NCI-H1436 treated with DMSO at 0.1 percent for 48 hours (cell line): ENCODE measurements at regions not wholly inside any gene's neighbourhood (a gene's known extent, or its start where the extent isn't known, plus 50 kb on each side); places are given as distances from the start of the nearest gene placed in this dataset.
"Not testable (repeated sequence)": the region's sequence is repeated elsewhere in the genome, so short reads cannot be mapped to it uniquely, and the experiment has no call there.

Experiments
- DNase-seq: peaks from one replicate; lab custom pipeline; 2025; lab: John Stamatoyannopoulos, UW

DNA sequence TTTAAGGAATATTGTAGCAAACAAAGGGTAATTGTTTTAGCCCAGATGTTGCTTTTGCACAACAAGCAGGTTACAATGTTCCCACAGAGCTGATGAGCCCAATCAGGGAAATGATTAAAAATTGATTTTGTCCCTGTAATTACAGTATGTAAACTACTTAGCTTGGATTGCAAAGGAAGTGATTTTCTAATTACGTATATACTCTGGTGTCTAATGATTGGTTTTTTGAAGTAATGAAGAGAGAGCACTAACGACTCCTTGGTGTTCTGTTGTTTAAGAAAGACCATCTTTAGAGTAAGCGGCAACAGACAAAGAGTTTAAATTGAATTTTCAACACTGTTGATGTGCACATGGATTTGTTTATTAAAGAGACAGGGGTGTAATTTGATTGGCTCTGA, 95.3 kb upstream of the ZNF536 start:
- no peak for DNase-seq

DNA sequence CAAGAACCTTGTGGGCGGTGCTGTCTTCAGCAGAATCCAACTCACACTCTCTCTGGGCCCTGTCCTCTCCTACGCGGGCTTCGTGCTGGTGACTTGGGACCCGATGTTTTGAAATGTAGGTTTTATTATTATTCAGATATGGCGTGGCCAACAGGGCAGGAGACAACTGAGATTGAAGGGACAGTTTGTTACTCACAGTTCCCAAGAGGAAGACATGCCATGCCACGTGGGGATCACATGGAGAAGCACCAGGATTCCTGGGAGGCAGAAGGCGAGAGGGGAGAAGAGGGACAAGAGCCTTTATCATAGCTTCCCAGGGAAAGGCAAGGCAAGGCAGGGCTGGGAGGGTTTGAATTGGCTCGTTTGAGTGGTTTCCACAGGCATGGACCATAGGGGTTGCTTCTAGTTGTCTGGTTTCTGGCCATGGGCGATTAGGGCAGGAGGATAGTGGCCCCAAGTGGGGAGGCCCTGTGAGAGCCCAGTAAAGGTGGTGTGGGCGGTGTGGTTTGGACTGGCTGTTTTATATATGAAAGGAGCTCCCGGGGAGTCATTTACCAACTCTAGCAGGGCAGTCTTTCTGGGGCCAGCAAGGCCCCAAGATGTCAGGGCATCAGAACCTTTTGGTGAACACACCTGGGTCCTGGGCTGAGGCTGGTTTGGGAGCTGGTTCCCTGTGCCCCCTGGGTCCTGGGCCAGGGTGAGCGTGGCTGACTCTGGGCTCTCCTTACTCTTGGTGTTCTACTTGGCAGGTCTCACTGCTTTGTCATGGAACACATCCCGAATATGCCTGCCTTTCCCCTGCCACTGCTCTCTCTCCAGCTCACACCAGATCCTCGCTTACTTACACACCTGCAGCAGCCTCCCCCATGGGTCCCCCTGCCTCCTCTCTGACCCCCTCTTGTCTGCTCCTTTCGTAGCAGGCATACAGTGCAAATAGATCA, 94.0 kb upstream of the ZNF536 start:
- no peak for DNase-seq

DNA sequence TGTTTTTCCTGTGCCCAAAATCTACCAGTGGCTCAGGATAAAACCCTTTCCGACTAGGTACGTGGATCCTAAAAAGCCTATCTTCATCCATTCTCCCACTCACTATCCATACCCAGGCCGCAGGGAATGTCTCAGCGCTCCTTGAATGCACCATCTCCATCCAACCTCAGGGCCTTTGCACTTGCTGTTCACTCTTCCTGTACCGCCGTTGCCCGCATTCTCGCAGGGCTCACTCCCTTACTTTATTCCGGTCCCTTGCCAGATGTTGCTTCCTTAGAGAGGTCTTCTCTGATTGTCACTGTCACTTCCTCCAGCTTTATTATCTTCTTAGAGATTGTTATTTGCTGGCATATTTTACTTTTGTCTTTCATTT, 93.3 kb upstream of the ZNF536 start:
- no peak for DNase-seq

DNA sequence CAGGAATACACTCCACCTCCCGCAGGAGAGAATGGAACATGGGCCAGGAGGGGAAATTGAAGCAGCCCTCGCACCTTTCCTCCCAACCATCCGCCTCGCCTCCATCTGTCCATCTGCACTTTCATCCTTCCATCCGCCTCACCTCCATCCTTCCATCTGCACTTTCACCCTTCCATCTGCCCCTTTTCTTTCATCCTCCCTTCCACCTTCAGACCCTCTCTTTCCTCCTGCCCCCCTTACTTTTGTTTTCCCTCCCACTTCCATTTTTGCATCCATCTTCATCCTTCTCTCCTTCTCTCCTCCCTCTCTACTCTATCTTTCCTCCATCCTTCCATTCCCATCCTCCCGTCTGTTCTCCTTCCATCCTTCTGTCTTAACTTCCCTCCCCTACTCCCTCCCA, 92.2 kb upstream of the ZNF536 start:
- DNase-seq = no peak

DNA sequence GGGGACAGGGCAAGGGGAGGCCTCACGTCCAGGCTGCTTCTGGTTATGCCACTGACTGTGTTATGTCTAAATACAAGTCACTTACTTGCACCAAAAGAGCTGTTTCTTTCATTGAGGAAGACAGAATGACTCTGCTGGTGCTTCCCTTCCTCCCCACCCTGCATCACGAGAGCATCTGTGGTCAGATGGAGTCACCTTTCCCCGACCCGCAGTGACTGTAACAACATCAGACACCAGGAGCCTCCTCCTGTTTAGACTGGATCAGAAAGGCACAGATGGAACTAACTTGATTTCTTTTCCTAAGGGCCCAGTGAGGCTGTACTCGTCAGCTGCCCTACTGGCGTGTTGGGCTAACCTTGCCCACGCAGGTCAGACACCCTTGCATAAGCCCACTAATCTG, 90.3 kb upstream of the ZNF536 start:
- no peak for DNase-seq

DNA sequence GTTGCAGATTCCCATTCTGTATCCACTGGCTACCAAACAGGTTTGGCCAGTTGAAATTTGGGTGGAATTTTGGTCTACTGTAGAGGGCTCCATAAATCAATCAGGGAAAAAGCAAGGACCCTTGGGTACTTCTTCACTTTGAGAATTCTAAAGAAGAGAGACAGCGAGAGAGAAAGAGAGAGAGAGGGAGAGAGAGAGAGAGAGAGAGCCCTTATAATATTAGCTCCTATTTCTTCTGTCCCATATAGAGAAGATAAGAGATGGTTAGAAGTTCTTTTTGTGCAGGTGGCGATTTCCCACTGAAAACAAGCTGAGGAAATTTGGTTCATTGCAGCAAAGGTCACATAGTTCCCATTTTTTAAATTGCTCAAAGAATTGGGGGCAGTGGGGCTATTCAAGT, 88.6 kb upstream of the ZNF536 start:
- no peak for DNase-seq

DNA sequence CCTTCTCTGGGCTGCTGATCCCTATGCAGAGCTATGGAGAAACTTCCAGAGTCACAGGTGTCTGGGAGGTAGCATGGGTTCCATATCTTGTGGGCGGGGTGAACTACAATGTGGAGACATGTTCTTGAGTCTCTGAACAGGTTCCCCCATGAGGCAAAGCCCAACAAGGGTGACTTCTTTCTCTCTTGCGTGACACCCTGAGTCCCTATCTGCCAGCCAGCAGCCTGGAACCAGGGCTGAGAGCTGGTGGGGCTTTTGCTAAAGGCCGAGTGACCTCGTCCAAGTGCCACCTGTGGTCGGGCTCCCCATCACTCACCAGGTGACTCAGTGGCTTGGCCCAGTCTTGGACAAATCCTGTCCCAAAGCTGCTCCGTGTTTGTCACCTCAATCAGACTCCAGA, 88.0 kb upstream of the ZNF536 start:
- no peak for DNase-seq

DNA sequence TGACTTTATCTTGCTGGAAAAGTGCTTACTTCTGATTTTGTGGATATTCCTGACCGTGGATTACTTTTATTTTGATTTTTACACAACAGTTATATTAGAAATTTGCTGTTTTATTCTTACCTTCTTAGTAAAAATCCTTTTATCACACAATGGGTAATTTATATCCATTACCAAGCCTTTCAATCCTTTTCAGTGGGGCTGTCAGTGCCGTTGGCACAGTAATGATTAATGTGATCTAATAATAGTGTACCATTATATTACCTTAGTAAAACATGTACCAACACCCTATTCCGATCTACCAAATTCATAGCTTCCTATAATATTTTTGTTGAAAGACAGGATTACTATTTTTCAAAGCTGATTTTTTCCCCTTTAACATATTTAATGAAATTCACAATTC, 87.3 kb upstream of the ZNF536 start:
- DNase-seq = no peak

DNA sequence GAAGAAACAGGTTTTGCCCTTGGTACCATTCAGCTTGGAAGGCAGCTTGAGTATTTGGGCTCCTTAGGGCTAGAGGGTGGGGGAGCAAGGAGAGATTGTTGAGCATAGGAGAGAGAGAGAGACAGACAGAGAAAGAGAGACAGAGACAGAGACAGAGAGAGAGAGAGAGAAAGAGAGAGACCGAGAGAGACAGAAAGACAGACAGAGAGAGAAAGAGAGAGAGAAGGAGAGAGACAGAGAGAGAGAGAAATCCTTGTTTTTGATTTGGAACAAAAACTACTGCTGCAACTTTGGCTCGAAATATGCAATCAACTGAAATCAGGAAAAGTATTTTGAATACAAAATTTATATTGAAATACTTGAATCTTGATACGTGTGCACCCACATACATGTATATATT, 85.8 kb upstream of the ZNF536 start:
- no peak for DNase-seq

DNA sequence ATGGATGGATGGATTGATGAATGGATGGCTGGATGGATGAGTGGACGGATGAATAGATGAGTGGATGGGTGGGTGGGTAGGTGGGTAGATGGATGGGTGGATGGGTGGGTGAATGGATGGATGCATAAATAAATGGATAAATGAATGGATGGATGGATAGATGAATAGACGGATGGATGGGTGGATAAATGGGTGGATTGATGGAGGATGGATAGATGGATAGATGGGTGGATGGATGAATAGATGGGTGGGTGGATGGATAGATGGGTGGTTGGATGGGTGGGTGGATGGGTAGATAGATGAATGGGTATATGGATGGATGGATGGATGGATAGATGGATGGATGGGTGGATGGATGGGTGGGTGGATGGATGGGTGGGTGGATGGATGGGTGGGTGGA, 84.9 kb upstream of the ZNF536 start:
- DNase-seq = no peak

DNA sequence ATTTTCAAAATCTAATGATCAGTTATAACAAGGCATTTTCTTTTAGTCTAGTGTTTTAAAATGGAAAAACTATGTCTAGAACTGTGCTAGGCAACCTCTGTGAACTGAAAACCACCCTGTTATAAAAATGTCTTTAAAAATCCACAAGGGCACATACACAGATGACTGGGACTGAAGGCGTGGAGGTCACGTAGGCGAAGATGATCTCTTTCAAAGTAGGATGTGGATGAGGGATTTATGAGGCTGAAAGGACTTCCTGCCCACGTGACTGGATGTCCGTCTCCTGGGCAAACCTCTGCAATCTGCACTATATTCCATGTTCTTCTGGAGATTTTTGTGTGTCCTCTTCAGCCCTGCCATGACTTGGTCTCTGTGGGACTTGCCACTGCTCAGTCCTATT, 84.2 kb upstream of the ZNF536 start:
- DNase-seq = no peak

DNA sequence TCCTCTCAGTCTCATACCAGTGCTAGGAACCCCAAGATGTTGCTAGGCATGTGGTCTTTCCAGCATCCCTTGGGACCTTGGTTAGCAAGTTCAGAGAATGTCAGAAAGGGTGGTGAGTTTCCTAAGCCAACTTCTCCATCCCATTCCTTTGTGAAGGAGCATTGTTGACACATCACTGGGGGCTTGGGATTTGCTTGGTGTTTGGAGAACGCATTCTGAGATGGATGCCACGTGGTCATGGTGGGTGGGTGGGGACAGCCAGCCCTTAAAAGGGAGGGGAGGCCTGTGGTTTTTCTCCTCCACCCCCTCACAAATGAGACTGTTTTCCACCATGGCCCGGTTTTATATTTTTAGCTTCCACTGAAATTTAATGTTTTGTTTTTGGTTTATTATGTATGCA, 83.3 kb upstream of the ZNF536 start:
- DNase-seq = no peak

DNA sequence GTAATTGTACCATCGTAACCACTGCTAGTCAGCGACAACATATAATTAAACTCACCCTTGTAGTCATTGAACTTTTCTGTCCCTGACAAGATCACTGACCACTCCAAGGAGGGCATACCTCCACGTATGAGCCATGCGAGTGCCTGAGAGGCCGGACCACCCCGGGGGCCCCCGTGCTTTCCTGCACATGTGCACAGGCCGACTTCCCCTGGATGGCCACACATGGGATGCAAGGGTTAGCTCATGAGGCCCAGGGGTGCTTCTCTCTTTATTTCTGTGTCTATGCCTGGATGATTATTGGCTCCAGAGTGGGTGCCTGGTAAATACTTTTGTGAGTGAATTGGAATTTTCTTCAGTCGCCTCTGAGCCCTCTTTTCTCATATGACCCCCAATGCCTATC, 82.8 kb upstream of the ZNF536 start:
- no peak for DNase-seq

DNA sequence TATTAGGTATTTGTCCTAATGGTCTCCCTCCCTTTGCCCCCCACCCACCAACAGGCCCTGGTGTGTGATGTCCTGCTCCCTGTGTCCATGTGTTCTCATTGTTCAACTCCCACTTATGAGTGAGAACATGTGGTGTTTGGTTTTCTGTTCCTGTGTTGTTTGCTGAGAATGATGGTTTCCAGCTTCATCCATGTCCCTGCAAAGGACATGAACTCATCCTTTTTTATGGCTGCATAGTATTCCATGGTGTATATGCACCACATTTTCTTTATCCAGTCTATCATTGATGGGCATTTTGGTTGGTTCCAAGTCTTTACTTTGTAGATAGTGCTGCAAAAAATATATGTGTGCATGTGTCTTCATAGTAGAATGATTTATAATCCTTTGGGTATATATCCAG, 81.4 kb upstream of the ZNF536 start:
- not testable (repeated sequence) for DNase-seq

DNA sequence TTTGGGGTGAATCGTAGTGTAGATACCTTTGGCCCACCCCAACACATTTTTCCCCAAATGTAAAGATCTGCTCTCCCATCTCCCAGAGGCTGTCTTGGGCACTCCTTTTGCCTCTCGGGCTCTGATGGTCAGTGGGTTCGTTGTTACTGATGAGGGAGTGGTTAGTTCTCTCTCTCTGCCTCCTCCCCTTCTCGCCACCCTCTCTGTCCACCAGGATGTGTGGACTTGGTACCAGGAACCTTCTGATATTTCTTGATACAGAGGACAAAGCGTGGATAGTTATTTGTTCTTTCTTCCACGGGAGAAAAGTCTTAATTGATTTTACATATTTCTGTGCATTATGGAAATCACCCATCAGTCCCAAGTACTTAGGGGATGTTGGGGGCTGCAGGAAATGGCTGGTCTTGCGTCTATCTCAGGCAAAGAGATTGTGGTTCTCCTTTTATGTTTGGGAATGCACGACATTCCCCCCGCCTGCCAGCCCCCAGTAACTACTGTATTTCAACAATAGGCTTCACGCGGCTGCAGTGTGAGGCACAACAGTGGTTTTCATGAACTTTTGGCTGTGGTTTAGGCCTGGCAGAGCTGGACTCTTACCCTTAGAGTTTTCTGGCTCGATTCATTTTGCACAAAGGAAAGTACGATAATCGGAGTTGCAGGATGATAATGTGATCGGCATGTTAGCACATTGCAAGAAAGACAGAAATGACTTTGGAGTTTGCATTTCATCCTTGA, 79.0 kb upstream of the ZNF536 start:
- no peak for DNase-seq

DNA sequence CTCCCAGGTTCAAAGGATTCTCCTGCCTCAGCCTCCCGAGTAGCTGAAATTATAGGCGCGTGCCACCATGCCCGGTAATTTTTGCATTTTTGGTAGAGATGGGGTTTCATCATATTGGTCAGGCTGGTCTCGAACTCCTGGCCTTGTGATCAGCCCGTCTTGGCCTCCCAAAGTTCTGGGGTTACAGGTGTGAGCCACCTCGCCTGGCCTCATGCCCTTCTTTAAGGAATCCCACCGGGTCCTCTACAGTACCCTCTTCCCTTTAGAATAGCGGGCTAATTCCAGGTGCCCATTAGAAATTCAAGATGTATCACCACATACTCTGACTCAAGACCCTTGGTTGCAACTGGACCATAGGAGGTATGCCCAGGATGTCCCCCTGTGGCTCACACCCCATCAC, 74.2 kb upstream of the ZNF536 start:
- no peak for DNase-seq

DNA sequence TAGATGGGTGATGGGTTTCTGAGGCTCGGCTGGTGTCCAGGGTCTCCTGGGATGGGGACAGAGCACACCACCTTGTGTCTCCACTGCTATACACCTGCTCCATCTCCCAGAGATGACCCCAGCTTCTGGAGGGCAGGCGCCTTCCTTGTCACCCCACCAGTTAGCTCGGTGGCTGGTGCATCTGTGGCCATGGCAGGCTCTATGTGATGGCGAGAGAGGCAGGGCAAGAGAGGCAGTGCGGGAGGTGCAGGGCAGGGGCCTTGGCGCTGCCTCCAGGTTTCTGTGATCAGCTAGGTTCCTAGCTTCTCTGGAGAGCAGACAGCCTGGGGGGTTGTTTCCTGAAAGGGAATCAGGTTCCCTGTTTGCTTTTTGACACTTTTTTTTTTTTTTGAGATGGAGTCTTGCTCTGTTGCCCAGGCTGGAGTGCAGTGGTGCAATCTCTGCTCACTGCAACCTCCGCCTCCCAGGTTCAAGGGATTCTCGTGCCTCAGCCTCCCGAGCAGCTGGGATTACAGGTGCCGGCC, 69.0 kb upstream of the ZNF536 start:
- no peak for DNase-seq

DNA sequence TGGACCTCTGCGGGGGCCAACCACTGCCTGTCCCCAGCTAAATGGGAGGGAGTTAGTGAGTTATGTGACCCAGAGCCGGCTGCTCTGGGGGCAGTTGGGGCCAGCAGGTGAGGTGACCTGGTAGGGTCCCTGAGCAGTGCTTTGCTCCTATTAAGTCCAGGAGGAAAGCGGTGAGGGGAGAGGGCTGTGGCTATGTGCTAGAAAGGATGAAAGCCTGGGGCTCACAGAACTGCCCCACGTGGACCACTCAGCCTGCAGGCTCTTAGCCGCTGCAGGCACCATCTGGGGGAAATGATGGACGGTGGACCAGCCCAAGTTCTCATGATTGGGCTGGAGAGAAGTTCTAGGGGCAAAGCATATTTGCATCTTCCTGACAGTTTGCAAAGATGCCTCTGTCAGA, 67.6 kb upstream of the ZNF536 start:
- no peak for DNase-seq

DNA sequence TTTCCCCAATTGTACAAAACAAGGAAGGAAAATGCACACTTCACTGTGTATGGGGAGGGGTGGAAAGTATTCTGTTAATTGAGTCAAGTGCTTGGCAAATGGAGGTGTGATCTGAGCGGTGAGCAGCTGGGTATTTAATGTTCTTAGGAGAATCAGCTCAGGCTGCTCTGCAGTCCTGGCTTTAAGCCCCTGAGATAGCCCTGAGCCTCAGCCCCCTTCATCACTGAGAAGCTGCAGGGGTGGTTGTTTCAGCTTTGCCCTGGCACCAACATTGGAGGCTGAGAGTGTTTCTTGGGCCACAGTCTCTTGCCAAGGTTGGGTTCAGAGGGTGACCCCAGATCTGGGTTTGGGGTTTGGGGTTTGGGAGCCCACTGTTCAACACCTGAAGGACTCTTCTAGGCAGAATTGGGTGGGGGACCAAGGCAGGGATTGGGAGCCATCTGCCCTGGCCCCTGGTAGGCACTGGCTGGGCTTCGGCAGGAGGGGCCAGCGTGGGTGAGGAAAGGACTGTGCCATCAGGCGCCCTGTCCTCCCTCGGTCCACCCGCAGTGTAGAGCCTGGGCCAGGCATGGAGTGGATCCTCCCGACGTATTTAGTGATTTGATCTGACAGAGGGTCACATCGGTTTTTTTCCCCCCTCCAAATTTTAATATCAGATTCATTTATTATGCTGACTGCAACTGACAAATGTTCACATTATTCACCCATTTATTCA, 66.7 kb upstream of the ZNF536 start:
- DNase-seq = no peak

DNA sequence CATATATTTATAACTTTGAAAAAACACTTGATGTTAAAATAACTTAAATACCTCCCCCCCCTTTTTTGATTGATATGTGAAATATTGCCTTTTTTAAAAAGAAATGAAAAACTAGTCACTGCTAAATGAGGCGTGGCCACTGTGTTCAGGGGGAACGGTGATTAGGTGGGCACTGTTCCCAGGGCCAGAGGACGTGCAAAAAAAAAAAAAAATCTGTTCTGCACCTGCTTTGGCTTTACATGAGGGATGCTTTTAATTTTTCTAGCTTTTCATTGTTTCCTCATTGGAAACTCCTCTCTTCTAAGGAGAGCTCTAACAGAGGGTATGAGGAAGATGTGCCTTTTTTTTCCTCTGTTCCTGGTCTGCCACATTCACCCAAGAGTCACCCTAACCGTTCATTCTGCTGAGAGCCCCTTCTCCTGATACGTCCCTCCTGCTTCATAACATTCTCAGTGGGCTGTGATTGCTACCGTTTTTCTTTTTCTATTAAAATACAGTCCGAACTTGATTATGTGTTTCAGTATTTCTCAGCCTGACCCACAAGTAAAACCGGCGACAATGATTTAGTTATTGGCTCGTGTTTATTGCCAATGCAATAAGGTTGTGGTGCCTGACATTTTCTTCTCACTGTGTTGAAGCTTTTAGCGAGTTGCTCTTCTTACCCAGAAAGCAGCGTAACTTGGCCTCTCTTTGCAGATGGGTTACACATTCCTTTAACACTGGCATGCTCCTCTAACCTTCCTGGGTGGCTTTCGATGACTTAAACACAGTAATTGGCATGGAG, 64.8 kb upstream of the ZNF536 start:
- no peak for DNase-seq

DNA sequence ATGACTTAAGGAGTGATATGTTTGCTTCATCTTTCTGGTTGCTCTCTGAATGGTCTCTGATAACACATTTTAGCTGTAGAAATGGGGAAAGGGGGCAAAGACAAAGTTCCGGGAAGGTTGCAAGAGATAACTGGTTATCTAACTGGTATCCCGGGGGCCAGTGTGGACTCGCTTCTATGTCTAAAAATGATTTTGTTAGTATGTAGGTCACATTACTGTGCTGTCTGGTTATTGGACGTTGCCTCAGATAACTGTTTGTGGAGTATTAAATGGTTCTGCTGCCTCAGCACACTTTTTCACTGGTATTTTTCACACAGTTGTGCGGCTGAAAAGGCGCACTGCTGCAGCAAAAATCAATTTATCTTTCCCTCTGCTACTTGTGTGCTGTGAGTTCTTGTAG, 63.0 kb upstream of the ZNF536 start:
- DNase-seq = no peak
